GM18873 (cell line): ENCODE measurements at regions not wholly inside any gene's neighbourhood (a gene's known extent, or its start where the extent isn't known, plus 50 kb on each side); places are given as distances from the start of the nearest gene placed in this dataset.

Source experiments
- ATAC-seq: cut with Tn5 transposase; IDR thresholded peaks from one replicate; pipeline ENCODE4 v1.9.1; 2021; ENCODE audit warnings: mild to moderate bottlenecking, moderate library complexity, moderate number of reproducible peaks; ENCODE audit not compliant: unreplicated experiment, low FRiP score

DNA sequence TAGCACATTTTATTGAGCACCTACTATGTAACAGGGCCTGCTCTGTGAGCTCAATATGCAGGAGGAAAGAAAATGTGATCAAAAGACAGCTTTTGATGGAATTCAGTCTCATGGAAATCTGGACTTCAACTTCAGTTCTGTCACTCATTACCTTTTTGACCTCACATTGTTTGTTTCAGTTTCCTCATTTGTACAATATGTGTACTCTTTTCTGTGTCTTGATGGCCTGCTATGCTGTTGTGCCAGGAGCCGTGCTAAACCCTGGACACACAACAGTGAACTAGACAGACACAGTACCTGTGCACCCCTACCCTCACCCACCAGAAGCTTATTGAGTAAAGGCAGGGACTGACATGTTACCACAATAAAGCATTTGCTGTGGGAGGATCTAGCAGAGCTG lies 162.9 kb upstream of the FGGY start:
- ATAC-seq: no peak

DNA sequence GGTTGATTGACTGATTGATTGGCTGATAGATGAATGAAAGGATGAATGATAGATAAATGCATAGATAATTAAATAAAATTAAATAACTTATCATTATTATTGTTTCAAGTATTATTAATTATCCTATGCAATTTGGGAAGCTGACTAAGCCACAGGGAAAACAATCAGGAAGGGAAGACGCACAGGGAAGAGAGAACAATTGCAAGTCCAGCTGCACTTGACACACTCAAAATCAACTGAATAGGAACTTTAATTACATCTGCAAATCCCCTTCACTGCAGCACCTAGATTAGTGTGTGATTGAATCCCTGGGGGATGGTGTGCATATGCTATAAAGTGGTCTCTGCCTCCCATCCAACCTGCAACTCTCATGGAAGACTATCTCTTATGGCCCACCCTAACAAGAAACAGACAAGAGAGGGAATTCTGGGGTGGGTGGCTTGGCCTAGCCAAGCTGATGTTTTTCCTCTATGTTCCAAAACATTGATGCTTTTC lies 161.1 kb upstream of the FGGY start:
- no peak for ATAC-seq

DNA sequence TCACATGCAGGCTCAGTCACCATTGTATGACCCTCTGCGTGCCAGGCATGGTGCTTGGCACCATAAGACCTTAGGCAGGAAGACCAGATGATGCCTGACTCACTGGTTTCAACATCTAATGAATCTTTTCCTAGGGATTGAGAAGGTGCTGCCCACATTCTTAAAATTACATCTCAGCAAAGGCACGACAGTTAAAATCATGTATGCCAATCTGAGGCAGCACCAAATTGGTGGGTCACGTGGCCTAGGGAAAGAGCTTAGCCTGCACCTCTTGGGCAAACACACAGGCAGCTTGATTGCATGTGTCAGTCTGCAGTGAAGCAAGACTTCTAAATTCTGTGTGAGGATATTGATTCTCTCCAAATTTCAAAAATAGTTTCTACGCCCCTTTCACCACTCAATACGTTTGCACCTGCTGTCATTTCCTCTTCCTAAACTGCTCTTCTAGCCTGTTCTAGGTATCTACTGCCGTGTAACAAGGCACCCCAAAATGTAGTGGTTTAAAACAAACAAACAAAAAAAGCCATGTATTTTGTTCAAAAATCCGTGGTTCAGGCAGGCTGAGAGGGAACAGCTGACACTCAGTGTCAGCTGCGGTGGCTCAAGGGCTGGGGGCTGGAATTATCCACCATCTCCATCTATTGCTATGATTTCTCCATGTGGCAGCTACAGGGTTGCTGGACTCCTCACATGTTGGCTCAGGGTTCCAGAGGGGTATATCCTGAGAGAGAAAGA lies 160.2 kb upstream of the FGGY start:
- no peak for ATAC-seq

DNA sequence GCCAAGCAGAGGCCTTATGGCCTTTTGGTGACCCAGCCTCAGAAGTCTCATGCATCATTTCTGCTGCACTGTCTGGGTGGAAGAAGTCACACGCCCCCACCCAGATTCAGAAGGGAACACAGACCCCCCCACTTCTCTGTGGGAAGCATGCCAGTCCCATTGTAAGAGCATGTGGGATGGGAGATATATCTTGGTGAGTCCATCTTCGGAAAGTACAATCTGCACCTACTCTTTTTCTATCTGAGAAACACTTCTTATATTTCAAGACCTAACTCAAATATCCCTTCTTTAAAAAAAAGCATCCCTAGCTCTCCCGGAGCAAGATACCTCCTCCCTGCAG lies 159.6 kb upstream of the FGGY start:
- no peak for ATAC-seq

DNA sequence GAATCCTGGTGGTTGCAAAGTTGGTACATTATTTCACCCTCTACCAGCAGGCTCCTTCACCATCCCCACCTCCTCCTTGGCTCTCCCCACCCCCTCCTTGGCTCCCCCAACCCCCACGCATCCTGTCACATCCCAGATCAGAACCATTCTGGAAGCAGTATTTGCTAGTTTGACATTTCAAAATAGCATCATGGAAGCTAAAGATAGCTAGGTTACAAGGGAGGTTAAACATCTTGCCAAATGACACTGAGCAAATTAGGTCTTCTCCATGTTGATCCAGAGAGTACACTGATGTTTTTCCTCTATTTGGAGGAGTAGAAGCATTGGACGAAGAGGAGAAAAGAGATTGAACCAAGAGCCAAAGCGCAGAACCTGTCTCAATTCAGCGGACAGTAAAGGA lies 158.9 kb upstream of the FGGY start:
- no peak for ATAC-seq

DNA sequence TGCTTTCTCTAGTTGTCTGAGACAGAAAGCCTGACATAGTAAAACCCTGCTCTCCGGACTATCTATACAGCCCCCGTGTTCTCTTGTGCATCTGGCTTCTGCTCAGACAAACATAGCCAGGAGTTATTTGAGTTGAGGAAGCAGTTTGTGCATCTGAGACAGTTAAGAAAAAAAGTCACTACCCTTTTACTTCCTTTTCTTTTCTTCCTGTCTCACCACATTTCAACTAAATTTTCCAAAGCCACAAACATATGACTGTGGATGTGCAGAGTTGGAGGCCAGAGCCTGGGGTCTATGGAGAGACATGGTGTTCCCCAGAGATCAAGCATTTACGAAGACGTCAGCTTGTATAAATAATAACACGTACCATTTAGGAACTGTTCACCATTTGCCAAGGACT lies 158.5 kb upstream of the FGGY start:
- ATAC-seq: no peak

DNA sequence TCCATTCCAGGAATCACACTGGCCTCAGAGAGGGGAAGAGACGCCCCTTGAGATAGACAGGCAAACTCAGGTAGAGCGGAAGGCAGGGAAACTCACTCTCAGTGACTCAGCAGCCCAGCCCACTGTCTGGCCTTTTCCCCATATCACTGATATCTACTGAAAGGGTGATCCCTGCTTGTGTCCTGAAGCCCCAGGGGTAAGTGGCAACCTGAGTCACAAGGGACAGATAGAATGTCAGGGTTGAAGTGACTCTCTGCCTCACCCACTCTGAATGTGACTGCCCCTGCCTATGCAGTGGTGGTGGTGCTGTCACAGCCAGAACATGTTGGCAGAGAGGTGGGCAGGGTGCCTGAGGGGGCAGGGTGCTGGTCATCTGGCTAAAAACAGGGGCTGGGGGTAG lies 157.5 kb upstream of the FGGY start:
- no peak for ATAC-seq

DNA sequence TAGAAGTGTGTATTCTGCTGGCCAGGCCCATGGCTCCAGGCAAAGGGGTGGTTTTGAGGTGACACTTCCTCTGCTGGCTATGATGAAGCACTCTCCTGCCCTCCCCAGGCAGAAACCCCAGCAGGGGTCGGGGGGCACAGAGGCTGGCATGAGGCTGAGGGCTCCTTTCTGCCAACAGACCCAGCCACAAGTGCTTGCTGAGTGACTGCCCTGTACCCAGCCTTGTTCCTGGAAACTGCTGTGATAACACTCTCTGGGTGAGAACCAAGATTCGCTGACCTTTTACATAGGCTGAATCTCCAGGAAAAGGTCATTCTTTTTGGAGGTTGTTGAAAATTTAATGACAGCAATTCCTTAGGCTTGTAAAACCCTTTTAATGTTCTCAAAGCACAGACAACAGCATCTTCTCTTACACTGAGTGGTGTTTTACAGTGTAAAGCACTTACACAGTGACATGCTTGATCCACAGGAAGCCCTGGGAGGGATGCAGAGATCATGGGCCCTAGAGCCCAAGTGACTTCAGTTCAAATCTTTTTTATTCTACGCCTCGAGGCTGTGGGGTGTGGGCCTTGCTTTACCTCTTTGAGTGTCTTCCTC lies 155.5 kb upstream of the FGGY start:
- ATAC-seq: no peak

DNA sequence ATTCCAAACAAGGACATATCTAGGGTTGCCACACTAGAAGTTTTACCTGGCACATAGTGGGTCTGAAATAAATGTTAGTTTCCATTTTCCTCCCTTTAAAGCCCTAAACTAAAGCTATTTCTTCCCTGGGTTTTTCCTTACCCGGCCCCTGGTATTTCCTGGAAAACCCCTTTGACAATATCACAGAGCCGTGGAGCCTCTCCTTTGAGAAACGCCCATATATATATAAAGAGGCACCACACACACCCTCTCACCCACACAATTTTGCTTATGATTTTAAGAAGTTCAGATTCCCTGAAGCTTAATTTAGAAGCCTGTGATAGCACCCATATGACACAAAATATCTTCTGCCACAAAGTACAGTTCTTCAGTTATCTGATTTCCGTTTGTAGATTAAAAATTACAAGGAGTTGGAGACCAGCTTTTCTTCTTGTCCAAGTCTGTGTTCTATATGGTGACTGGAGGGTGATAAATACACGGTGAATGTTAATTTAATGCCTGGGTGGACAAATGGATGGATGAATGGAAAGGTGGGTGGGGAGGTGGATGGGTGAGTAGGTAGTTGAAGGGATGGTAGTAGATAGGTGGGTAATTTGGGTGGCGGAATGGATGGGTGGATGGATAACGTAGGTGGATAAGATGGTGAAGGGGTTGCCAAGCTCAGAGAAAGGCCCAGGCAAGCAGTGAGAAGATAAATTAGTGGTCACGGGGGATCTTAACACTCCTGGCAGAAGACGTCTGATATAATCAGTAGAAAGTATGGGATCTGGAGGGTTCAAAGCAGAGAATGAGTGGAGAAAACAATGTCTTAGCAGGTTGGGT lies 154.4 kb upstream of the FGGY start:
- ATAC-seq: no peak

DNA sequence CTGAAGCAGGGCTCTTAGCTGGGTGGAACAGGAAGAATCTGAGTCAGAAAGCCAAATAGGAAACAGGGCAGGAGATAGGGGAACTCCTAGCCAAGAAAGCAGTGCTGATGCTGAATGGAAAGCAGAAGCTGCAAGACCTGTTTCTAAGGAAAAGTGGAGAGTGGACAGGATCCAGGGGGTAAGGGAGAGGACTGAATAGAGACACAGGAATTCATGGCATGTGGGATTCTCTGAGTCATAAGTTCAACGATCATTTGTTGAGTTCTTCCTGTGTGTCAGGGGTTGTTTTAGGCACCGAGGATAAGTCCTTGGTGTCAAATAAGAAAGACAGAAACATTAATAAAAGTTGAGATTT lies 153.8 kb upstream of the FGGY start:
- no peak for ATAC-seq

DNA sequence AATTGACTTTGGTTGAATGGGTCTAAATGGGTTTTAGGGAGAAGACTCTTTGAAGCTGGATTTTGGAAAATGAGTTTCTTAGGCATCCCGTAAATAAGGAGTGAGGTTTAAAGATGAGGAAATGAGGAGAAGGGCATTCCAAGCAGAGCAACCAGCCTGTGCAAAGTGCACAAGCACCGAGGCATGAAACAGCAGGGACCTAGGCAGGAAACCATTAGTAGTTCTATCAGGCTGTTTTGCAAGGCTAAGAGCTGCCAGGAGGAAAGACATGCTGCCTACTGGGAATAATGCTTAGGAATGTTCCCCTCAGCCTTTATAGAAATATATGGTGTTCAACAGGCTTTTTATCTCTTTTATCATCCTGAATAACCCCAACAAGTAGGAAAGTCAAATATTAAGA lies 153.1 kb upstream of the FGGY start:
- no peak for ATAC-seq

DNA sequence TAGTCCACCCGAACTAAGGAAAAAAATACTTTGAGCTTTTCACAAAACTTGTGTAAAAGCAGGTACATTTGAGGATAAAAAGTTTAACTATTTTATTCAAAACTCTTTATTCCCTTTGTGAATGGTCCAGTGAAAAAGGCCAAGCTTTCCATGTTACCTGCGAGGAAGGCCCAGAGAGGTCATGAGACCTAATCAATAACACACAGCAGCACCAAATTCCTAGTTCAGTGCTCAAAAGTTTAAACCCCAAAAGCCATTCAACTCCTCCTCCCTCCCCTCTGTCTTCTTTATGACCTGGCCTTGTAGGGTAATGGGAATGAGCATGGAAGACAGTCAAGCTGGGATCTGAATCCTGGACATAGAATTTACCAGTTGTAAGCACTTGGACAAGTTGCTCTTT lies 151.9 kb upstream of the FGGY start:
- ATAC-seq: no peak

DNA sequence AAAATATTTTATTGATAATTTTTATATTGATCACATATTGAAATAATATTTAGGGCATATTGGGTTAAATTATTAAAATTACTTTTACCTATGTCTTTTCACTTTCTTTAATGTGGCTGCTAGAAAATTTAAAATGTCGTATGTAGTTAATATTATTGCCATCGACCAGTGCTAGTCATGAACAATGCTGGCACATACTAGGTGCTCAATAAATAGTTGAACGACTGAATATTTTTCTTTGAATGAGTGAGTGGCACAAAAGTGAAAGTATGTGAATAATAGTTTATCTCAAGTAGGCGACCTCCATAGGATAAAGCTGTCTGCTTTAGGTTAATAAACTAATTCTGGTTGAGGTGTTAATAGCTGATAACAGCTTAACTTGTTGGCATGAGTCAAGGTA lies 150.8 kb upstream of the FGGY start:
- no peak for ATAC-seq

DNA sequence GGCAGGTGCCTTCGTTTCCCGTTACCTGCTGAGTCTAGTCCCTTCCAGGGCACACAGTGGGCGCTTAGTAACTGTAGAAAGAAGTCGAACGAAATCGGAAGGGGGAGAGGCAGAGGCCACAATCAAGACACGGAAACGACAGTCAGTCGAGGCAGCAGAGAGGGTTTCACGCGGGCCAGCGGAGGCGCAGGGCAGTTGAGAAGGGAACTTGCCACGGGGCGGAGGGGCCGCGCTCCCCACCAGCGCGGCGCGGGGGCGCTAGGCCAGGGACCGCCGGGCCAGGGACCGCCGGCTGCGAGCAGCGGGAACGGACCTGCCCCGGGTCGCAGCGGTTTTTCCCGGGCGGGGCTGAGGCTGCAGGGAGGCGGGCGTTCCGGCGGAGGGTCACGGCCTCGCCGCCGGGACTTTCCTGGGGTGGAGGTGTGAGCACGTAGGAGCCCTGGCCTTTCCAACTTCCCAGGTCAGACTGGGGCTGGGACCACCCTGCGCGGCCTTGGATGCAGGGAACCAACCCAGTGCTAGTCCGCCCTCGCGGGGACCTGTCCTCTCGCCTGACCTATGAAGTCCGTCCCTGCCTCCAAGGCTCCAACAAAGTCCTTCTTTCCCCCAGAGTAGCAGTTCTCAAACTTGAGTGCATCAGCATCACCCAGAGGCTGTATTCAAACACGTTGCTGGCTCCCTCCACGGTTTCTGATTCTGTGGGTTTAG lies 150.1 kb upstream of the FGGY start:
- ATAC-seq: peak; percentile 44

DNA sequence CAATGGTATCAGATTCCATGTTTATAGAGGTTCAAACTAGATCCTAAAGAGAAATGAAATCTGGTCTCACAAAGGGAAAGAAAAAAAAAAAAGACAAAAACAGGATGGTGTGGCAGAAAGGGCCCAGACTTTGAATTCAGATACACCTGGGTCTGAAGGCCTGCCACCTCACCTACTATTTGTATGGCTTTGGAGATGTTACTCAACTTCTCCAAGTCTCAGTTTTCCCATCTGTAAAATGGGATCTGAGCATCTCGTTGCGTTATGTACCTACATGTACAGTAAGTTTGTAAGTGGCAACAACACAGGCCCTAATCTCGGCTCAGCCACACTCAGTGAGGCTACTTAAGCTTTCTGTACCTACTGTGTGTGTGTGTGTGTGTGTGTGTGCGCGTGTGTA lies 147.5 kb upstream of the FGGY start:
- ATAC-seq: no peak

DNA sequence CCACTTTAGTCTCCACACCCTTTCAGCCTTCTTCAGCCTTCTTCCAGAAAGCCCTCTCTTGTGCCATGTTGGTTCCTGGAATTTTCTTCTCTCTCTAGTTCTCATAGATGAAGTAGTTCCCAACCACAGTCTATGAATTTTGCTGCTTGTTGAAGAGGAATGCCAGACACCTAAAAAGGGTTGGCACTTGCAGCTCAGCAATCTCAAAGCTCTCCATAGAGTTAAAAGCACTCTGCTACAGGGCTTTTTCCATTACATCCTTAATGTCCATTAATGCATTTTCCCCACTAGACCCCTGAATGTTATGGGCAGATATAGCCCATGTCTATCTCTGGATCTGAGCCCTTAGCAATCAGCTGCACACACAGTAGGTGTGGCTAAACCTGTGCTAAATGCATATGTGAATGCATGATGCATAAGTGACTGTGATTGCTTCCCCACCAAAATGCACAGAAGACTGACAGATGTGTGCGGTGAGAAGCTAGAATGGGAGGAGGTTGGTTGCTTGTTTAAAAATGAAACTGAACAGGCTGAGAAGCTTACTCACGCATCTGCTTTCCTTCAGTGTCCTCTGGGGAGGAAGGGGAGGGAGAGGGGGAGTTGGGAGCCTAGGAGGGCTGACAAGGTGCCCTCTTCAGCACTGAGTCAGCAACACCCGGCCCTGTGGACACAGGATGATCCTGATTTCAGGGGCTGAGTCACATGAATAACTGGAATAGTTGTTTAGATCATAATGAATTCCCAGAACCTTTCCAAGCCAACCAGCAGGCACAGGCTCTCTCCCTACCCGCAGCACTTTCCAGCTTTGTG lies 146.1 kb upstream of the FGGY start:
- peak; percentile 50 for ATAC-seq

DNA sequence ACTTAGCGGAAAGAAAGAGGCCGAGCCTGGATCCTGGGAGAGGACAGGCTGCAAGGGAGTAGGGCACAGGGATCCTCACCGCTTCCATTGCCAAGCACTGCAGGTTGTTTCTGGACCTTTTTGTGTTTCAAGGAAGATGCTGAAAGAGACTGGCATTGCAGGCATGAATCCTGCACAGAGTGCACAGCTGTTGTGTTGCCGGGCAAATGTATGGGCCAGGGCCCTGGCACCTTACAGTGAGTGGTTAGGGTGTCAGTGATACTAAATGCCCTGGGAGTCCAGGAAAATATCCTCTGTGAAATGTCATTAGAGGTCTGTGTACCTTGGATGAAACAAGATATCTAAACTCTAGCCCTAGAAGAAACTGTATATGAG lies 145.5 kb upstream of the FGGY start:
- ATAC-seq: no peak

DNA sequence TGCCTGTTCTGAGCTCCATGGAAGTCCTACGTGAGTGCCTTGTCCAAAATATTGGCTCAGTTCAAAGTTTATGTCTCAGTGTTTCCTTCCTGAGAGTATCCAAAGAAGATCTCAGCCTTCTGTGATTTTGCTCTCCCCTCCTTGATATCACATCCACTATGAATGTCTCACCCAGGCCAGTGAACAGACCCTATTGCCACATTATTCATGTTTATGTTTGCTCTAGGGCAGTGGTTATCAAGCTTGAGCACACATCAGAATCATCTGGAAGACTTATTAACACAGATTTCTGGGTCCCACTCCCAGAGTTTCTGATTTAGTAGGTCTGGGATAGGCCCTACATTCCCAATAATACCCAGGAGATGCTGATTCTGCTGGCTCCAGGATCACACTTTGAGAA lies 145.0 kb upstream of the FGGY start:
- no peak for ATAC-seq

DNA sequence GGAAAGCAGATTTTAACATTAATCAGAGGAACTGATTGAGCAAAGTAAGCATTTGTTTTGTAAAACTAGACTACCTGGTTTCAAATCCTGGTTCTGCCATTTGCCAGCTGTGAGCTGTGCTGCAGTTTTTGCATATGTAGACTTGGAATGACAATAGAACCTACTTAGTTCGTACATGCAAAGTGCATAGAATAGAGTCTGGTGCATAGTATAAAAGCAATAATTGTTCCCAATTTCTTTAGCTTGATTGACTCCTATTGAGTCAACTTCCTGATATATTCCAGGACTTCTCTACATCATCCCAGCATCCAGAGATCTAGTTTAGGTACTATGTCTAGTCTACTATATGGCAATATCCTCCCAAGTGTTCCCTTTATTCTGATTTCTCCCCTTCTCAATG lies 144.4 kb upstream of the FGGY start:
- ATAC-seq: no peak

DNA sequence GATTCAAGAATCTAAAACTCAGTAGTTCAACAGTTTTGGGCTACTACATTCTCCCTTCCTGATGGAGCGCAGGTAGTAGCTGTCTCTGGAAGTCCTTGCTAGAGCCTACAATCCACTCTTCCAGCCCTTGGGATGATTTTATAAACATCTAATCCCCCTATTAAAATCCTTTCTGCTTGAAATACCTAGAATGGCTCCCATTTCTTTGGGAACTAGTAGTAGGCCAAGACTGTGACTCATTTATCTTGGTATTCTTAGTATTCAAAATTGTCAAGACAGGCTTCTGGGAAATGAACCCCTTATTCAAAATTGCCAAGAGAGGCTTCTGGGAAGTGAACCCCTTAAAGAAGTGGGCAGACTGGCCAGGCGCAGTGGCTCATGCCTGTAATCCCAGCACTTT lies 142.5 kb upstream of the FGGY start:
- no peak for ATAC-seq
